Naive B cell (primary cell): ENCODE measurements at regions not wholly inside any gene's neighbourhood (a gene's known extent, or its start where the extent isn't known, plus 50 kb on each side); places are given as distances from the start of the nearest gene placed in this dataset.

Source experiments
- ATAC-seq, 2 donors: fragments of 150-1000 bp; cut with Tn5 transposase; 2 replicates each; pipeline ENCODE4 v1.10.0; 2021; ENCODE audit warnings: low read depth in 2 of 2, mild to moderate bottlenecking in 2 of 2, moderate library complexity in 2 of 2
- DNase-seq: peaks from one replicate; pipeline ENCODE4 v3.0.0; 2022
- H3K27ac Mint-ChIP-seq, 6 donors: one replicate each; pipeline ENCODE4 v1.8.0; 2020 to 2022; ENCODE audit warnings: mild to moderate bottlenecking in 6 of 6, mixed read lengths in 6 of 6, moderate library complexity in 5 of 6, inconsistent platforms in 2 of 6
- H3K27me3 Mint-ChIP-seq, 3 donors: one replicate each; pipeline ENCODE4 v1.8.0; 2021 to 2022; ENCODE audit warnings: mixed read lengths in 3 of 3, mild to moderate bottlenecking in 1 of 3
- H3K36me3 Mint-ChIP-seq, 2 donors: one replicate each; pipeline ENCODE4 v1.8.0; 2020 to 2022; ENCODE audit warnings: mixed read lengths in 2 of 2, inconsistent platforms in 1 of 2, mild to moderate bottlenecking in 1 of 2
- H3K4me1 Mint-ChIP-seq, 3 donors: one replicate each; pipeline ENCODE4 v1.8.0; 2020 to 2022; ENCODE audit warnings: mixed read lengths in 3 of 3, inconsistent platforms in 1 of 3, mild to moderate bottlenecking in 1 of 3, moderate library complexity in 1 of 3
- H3K4me3 Mint-ChIP-seq, 8 donors: one replicate each; pipeline ENCODE4 v1.8.0; 2020 to 2022; ENCODE audit warnings: mild to moderate bottlenecking in 8 of 8, mixed read lengths in 8 of 8, moderate library complexity in 8 of 8, inconsistent platforms in 2 of 8
- H3K9me3 Mint-ChIP-seq, 7 donors: one replicate each; pipeline ENCODE4 v1.8.0; 2020 to 2022; ENCODE audit warnings: mixed read lengths in 7 of 7, mild to moderate bottlenecking in 5 of 7, inconsistent platforms in 2 of 7, moderate library complexity in 1 of 7

DNA sequence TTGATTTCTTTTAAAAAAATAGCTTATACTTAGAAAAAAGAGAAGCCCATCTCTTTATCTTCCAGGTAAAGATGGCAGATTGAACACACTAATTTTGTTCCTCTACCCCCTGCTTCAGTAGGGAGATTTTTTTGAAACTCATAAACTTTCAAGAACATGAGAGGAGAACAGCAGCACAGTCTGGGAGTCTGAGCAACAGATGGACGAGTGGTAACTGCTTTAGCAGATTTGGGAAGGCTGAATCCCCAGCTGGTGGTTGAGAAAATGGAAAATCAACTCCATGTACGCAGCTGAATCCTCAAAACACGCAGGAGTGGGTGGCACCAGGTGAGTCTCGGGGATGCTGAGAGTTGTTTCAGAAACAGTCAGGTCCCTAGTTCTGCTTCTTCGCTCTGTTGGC lies 114.6 kb upstream of the CTBP2 start:
- no peak for DNase-seq
- Mint-ChIP-seq H3K4me3 (no peak overlapping the region), H3K27ac (no peak overlapping the region), H3K36me3 (peaks cover 4 to 7% of the 10 kb centered on the region in 2 donors), H3K27me3 (peaks cover 14 to 54% (median 34%) of the 10 kb centered on the region in 3 donors), H3K9me3 (peaks cover 5 to 11% (median 7%) of the 10 kb centered on the region in 7 donors), H3K4me1 (no peaks in the 10 kb centered on the region)
- no peak for ATAC-seq

DNA sequence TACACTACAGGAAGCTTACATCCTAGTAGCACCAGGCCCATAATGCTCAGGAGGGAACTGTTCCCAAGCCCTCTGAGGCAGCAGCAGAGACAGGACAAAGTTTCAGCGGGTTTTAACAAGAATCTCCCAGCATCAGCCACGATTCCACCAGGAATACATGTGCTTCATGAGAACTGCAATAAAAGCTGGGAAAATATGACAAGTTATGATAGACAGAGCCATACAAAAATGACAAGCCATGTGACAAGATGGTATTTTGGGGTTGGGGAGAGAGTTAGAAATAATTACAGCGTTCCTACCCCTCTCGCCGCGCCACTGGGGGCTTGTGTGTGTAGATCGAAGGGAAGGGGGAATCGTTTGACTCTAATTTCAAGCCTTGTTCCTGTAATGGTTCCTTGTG lies 112.7 kb upstream of the CTBP2 start:
- DNase-seq (no peak), ATAC-seq (no peak)
- H3K27me3 Mint-ChIP-seq: peaks cover 9 to 43% (median 30%) of the 10 kb centered on the region in 3 donors
- H3K36me3 Mint-ChIP-seq: peaks cover 4 to 7% of the 10 kb centered on the region in 2 donors
- H3K9me3 Mint-ChIP-seq: peaks cover 5 to 11% (median 7%) of the 10 kb centered on the region in 7 donors
- H3K4me3 Mint-ChIP-seq: no peak overlapping the region
- no peaks in the 10 kb centered on the region for H3K4me1 Mint-ChIP-seq
- H3K27ac Mint-ChIP-seq: no peak overlapping the region

DNA sequence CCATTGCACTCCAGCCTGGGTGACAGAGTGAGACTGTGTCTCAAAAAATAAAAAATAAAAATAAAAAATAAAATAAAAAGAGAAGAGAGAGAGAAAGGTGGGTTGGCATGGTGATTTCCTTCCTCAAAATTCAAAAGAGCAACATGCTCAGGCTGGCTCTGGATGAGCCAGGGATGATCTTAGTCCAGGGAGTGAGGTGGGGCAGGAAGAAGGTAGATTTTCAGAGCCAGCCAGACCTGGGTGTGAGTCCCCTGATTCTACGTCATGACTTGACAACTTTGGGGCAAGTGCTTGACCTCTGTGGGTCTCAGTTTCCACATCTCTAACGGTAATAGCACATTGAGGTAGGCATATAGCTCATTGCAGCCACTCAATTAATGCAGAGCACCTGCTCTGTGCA lies 109.4 kb upstream of the CTBP2 start:
- peaks cover 0 to 5% (median 0%) of the 10 kb centered on the region in 7 donors for H3K9me3 Mint-ChIP-seq
- no peak overlapping the region for H3K4me3 Mint-ChIP-seq
- H3K36me3 Mint-ChIP-seq: no peaks in the 10 kb centered on the region
- DNase-seq (no peak), ATAC-seq (no peak)
- H3K27ac Mint-ChIP-seq: no peak overlapping the region
- peaks cover 17 to 37% (median 29%) of the 10 kb centered on the region in 3 donors for H3K27me3 Mint-ChIP-seq
- H3K4me1 Mint-ChIP-seq: no peaks in the 10 kb centered on the region

DNA sequence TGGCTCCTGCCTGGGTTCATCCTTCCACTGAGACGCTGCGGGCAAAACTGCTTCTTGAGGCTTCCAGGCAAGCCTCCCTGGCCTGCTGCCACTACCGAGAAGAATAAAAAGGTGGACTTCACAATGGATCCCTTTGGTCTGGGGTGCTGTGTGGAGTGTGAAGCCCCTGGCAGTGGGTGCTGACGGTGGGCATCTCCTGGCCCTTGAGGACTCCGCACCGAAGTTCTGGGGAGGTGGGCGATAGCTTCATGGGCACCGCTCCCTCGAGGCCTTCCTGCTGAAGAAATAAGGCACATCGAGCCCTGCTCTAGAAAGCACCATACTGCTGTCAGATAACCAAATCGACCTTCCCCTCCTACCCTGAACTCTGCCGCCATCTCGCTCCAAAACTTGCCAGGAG lies 106.6 kb upstream of the CTBP2 start:
- no peak overlapping the region for H3K4me3 Mint-ChIP-seq
- H3K9me3 Mint-ChIP-seq: peaks cover 0 to 8% (median 0%) of the 10 kb centered on the region in 7 donors
- ATAC-seq: no peak
- peaks cover 10 to 42% (median 19%) of the 10 kb centered on the region in 3 donors for H3K27me3 Mint-ChIP-seq
- H3K36me3 Mint-ChIP-seq: no peaks in the 10 kb centered on the region
- no peak overlapping the region for H3K27ac Mint-ChIP-seq
- peaks cover 0 to 3% (median 0%) of the 10 kb centered on the region in 3 donors for H3K4me1 Mint-ChIP-seq
- no peak for DNase-seq

DNA sequence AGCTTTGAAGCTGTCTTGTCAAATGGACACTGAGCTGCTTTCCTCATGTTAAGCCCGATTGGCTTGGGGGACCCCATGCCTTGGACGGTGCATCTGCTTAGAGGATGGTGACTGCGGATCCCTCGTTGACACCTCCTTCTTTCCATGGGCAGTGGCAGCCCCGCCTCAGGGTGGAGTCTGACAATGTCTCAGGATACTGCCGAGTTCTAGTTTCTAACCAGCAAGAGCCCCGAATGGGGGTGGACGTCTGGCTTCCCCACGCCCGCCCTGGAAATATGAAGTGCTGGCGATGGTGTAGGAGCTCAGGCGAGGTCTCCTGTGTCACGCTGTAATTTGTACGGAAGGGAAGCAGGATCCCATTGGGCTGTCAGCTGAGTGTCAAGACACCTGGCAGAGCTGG lies 106.2 kb upstream of the CTBP2 start:
- no peak for DNase-seq
- Mint-ChIP-seq H3K27ac (no peak overlapping the region), H3K9me3 (peaks cover 0 to 8% (median 2%) of the 10 kb centered on the region in 7 donors), H3K4me3 (no peak overlapping the region), H3K27me3 (peaks cover 10 to 41% (median 19%) of the 10 kb centered on the region in 3 donors), H3K4me1 (peaks cover 0 to 4% (median 0%) of the 10 kb centered on the region in 3 donors), H3K36me3 (no peaks in the 10 kb centered on the region)
- ATAC-seq: no peak

DNA sequence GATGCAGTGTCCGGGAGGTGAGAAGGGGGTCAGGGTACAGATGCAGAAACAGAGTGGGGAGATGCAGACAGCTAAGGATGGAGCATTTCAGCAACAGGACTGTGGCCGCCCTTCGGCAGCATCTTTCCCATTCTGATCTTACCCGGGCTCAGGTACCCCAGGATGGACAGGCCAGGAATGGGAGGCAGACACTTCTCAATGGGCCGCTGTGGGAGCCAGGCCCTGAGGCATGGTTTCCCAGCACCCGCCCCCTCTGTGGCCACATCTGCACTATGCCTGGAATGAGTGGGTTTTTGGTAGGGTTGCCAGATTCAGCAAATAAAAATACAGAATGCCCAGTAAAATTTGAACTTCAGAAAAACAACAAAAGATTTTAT lies 105.2 kb upstream of the CTBP2 start:
- Mint-ChIP-seq H3K4me3 (no peak overlapping the region), H3K27ac (no peak overlapping the region), H3K9me3 (peaks cover 4 to 15% (median 7%) of the 10 kb centered on the region in 7 donors), H3K27me3 (peaks cover 16 to 31% (median 19%) of the 10 kb centered on the region in 3 donors), H3K36me3 (no peaks in the 10 kb centered on the region), H3K4me1 (peaks cover 0 to 4% (median 0%) of the 10 kb centered on the region in 3 donors)
- no peak for ATAC-seq
- DNase-seq: no peak

DNA sequence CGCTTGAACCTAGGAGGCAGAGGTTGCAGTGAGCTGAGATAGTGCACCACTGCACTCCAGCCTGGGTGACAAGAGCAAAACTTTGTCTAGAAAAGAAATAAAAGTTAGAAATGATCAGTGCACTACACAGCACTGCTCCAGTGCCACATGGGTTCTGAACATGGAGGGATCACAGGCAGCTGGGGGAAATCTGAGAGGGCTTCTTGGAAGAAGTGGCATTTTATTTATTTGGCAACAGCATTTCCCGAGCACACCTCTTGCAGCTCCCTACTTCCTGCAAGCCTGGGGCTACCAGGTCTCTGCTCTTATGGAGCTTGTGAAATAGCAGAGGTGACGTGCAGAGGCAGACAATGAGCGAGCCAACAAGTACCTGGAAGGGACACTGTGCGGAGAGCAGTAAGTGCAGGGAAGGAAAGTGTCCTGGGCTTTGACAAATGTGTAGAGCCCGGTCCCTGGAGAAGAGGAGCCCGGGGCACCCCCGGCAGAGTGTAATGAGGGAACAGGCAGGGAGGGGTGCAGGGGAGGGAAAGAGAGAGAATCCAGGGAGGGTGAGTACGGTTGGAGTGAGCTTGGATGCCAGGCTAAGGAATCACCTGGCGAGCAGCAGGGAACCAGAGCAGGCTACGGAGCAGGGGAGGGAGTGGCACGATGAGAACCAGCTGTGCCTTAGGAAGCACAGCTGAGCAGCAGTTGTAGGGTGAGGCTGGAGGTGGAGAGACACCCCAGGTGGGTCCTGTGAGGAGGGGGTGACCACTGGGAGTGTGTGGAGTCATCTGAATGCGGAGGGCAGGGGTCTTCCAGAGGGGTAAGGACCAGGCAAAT lies 104.6 kb upstream of the CTBP2 start:
- H3K4me3 Mint-ChIP-seq: peak overlapping the region in 1 of 8 donors; percentile 61
- H3K36me3 Mint-ChIP-seq: no peaks in the 10 kb centered on the region
- DNase-seq (no peak), ATAC-seq (no peak)
- peaks cover 3 to 15% (median 7%) of the 10 kb centered on the region in 7 donors for H3K9me3 Mint-ChIP-seq
- peaks cover 11 to 25% (median 13%) of the 10 kb centered on the region in 3 donors for H3K27me3 Mint-ChIP-seq
- H3K27ac Mint-ChIP-seq: peak overlapping the region in 1 of 6 donors; percentile 52
- H3K4me1 Mint-ChIP-seq: peaks cover 0 to 4% (median 0%) of the 10 kb centered on the region in 3 donors

DNA sequence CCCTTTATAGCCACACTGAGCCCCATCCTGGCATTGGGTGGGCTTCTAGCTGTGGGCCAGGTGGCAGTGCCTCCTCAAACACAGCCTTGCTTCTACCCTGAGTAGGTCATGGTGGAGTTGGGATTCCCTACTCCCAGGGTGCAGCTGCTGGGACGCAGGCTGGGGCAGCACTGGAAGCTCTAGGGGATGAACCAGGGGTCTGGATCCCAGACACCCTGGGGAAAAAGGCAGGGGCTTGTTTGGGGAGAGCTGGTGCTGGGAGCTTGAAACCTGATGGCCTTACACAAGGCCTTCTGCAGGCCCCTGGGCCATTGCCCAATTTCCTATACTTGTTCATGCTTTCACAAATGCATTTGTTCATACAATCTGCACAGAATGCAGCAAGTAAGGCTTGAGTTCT lies 103.7 kb upstream of the CTBP2 start:
- Mint-ChIP-seq H3K4me3 (no peak overlapping the region), H3K36me3 (no peaks in the 10 kb centered on the region), H3K27me3 (peaks cover 10 to 23% (median 11%) of the 10 kb centered on the region in 3 donors), H3K9me3 (peaks cover 3 to 15% (median 7%) of the 10 kb centered on the region in 7 donors), H3K4me1 (peaks cover 0 to 4% (median 0%) of the 10 kb centered on the region in 3 donors), H3K27ac (no peak overlapping the region)
- no peak for DNase-seq
- ATAC-seq: no peak

DNA sequence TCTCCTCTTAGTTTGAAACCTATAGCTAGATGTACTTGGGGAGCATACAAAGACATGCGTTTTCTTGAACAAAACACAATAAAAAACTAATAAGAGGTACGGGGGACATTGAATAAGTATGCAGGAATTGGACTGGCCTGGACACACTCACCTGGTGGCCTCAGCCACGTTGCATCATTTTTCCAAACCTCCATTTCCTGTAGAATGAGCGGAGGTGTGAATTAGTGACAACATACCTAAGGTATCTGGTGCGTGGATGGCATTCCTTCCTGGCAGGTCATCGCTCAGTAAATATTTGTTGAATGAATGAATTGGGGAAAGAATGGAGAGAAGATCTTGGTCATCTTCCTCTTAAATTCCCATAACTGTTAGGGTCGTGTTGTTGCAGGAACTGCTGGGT lies 103.2 kb upstream of the CTBP2 start:
- ATAC-seq (no peak), DNase-seq (no peak)
- H3K27me3 Mint-ChIP-seq: peaks cover 10 to 27% (median 11%) of the 10 kb centered on the region in 3 donors
- H3K4me3 Mint-ChIP-seq: no peak overlapping the region
- H3K4me1 Mint-ChIP-seq: peaks cover 0 to 4% (median 0%) of the 10 kb centered on the region in 3 donors
- H3K36me3 Mint-ChIP-seq: no peaks in the 10 kb centered on the region
- peaks cover 3 to 15% (median 8%) of the 10 kb centered on the region in 7 donors for H3K9me3 Mint-ChIP-seq
- no peak overlapping the region for H3K27ac Mint-ChIP-seq

DNA sequence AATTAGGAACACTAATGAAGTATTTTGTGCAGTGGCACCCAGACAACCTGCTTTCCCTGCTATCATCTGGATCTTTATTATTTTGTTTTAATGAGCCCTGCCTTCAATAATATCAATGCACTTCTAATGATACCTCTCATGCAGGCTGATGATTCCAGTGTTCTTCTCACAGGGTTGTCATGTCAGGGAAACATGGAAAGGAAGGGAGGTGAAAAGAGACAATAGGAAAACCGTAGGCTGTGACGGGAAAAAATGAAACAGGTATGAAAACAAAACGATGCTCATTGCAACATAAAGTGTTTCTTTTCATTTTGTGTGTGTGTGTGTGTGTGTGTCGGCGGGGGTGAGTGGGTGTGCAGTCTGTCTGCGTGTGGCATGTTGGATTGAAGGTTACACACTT lies 102.6 kb upstream of the CTBP2 start:
- DNase-seq (no peak), ATAC-seq (no peak)
- Mint-ChIP-seq H3K36me3 (no peaks in the 10 kb centered on the region), H3K27me3 (peaks cover 10 to 27% (median 11%) of the 10 kb centered on the region in 3 donors), H3K27ac (peak overlapping the region in 1 of 6 donors; percentile 21), H3K4me1 (peaks cover 0 to 4% (median 0%) of the 10 kb centered on the region in 3 donors), H3K4me3 (no peak overlapping the region), H3K9me3 (peaks cover 3 to 15% (median 8%) of the 10 kb centered on the region in 7 donors)

DNA sequence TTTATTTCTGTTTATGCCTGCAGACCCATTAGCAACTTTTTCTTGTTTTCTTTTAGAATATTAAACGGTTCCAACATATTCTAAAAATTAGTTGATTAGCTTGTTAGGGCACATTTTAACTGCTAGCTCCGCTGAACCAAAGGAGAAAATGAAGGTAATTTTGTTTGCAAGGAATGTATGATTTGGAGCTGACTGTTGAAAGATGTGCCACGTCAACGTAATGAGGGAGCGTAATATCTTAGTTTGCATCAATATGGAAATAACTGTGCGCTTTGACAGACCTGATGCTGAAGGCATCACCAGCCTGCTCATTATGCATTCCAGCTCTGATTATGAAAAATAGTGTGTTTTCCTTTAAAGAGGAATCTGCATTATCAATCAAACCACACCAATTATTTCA lies 102.0 kb upstream of the CTBP2 start:
- DNase-seq (no peak), ATAC-seq (no peak)
- Mint-ChIP-seq H3K36me3 (no peaks in the 10 kb centered on the region), H3K4me3 (no peak overlapping the region), H3K27me3 (peaks cover 10 to 27% (median 11%) of the 10 kb centered on the region in 3 donors), H3K9me3 (peaks cover 3 to 15% (median 8%) of the 10 kb centered on the region in 7 donors), H3K4me1 (peaks cover 0 to 4% (median 0%) of the 10 kb centered on the region in 3 donors), H3K27ac (no peak overlapping the region)

DNA sequence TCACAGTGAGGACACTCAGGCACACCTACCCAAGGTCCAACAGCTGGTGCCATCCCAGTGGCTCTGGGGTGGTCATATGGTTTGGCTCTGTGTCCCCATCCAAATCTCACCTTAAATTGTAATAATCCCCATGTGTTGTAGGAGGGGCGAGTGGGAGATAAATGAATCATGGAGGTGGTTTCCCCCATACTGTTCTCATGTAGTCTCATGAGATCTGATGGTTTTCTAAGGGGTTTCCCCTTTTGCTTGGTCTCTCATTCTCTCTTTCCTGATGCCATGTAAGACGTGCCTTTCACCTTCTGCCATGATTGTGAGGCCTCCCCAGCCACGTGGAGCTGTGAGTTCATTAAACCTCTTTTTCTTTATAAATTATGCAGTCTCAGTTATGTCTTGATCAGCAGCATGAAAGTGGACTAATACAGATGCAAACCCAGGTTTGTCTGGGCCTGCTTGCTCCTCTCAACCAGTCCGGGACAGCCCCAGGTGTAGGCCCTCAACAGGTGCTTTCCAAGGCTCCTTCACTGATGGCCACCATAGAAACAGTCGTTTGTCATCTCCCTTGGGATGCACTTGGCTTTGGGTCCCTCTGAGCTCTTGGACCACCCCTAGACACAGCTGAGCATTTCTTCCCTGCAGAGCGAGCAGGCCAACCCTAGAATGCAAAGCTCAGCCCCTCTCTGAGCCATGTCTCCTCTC lies 101.3 kb upstream of the CTBP2 start:
- Mint-ChIP-seq H3K4me3 (peak overlapping the region in 1 of 8 donors; percentile 4), H3K27me3 (peaks cover 10 to 27% (median 11%) of the 10 kb centered on the region in 3 donors), H3K4me1 (peaks cover 0 to 4% (median 0%) of the 10 kb centered on the region in 3 donors), H3K9me3 (peaks cover 3 to 15% (median 8%) of the 10 kb centered on the region in 7 donors), H3K36me3 (no peaks in the 10 kb centered on the region), H3K27ac (no peak overlapping the region)
- DNase-seq (no peak), ATAC-seq (no peak)

DNA sequence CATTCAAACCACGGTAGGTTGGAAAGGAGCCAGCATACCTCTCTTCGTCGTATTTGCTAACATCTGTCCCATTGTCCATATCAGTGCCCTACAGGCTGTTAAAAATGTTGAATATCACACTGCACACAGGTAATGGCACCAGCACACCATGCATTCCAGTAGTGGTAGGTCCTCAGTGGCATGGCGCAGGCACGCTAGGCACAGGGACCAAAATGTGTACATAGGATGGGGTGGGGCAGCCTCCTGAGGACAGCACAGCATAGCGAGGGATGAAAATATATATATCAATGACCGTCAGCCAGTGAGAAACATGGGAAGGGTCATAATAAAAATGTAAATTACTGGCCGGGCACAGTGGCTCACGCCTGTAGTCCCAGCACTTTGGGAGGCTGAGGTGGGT lies 99.9 kb upstream of the CTBP2 start:
- H3K27me3 Mint-ChIP-seq: peaks cover 7 to 24% (median 16%) of the 10 kb centered on the region in 3 donors
- no peak for DNase-seq
- no peak for ATAC-seq
- peaks cover 0 to 4% (median 0%) of the 10 kb centered on the region in 3 donors for H3K4me1 Mint-ChIP-seq
- H3K9me3 Mint-ChIP-seq: peaks cover 5 to 15% (median 8%) of the 10 kb centered on the region in 7 donors
- no peaks in the 10 kb centered on the region for H3K36me3 Mint-ChIP-seq
- no peak overlapping the region for H3K27ac Mint-ChIP-seq
- no peak overlapping the region for H3K4me3 Mint-ChIP-seq
